HCT116 (cell line): ENCODE measurements at regions not wholly inside any gene's neighbourhood (a gene's known extent, or its start where the extent isn't known, plus 50 kb on each side); places are given as distances from the start of the nearest gene placed in this dataset.

Source experiments
- CTCF ChIP-seq, 3 experiments: fragments of 200-600 bp in 1 of 3; sonication (generic) in 1 of 3; IDR thresholded peaks in 2 of 3; conservative IDR thresholded peaks in 1 of 3; 2 replicates each; pipeline ENCODE4 v1.5.1; 2012 to 2017; ENCODE audit warnings: low read depth in 2 of 3, low read length in 2 of 3, antibody characterized with exemption in 1 of 3, borderline replicate concordance in 1 of 3, control low read depth in 1 of 3, mild to moderate bottlenecking in 1 of 3, mixed read lengths in 1 of 3, mixed run types in 1 of 3, moderate library complexity in 1 of 3; ENCODE audit not compliant: insufficient read depth in 1 of 3
- EZH2 ChIP-seq: fragments of 200-600 bp; sonication (generic); IDR thresholded peaks from 2 replicates; pipeline ENCODE4 v1.6.1; 2017; ENCODE audit warnings: antibody characterized with exemption, mixed run types
- JUND ChIP-seq: IDR thresholded peaks from 2 replicates; pipeline ENCODE4 v1.6.1; 2012
- RAD21 ChIP-seq: IDR thresholded peaks from 2 replicates; pipeline ENCODE4 v1.6.1; 2012; ENCODE audit warnings: low read depth, mild to moderate bottlenecking
- SP1 ChIP-seq: IDR thresholded peaks from 2 replicates; pipeline ENCODE4 v1.6.1; 2012; ENCODE audit warnings: low read depth
- SRF ChIP-seq: IDR thresholded peaks from 2 replicates; pipeline ENCODE4 v1.6.1; 2012; ENCODE audit warnings: low read depth

GRCh38 chr13:33379608-33380007, 94.1 kb upstream of the STARD13 start:
- TF ChIP-seq EZH2 (no peak), JUND (no peak), SRF (no peak), CTCF (IDR thresholded peaks at IDR 0.05 in 2 of 3, conservative IDR thresholded peaks at IDR 0.05 in 1 of 3; ENCODE audit: borderline replicate concordance in 1 of 3, insufficient read depth in 1 of 3, low read depth in 2 of 3, low read length in 2 of 3) (no peak), SP1 (no peak), RAD21 (no peak)
